ENCODE measurements at regions not wholly inside any gene's neighbourhood (a gene's known extent, or its start where the extent isn't known, plus 50 kb on each side); places are given as distances from the start of the nearest gene placed in this dataset.
"Not testable (repeated sequence)": the region's sequence is repeated elsewhere in the genome, so short reads cannot be mapped to it uniquely, and the experiment has no call there.

- H3K79me2 ChIP-seq (ENCODE audit: insufficient read depth, low read length): no peaks in the 10 kb centered on the region
- H3K4me3 ChIP-seq (replicated peaks in 1 of 3; ENCODE audit: low read depth in 2 of 3, low read length in 3 of 3): no peak overlapping the region
- Mint-ChIP-seq H3K27me3 (ENCODE audit: low read depth in 3 of 3) (no peaks in the 10 kb centered on the region), H3K36me3 (no peaks in the 10 kb centered on the region), H3K27ac (no peak overlapping the region), H3K9me3 (peaks cover 0 to 9% (median 5%) of the 10 kb centered on the region in 7 donors), H3K4me1 (no peaks in the 10 kb centered on the region), H3K4me3 (no peak overlapping the region)
- WGBS (ENCODE audit: insufficient coverage): 86% methylated on average over 2 of the region's 5 CpGs
- no peak overlapping the region for H3K27ac ChIP-seq (ENCODE audit: low read depth in 1 of 2, low read length in 2 of 2)
- intact Hi-C loops (cut with micrococcal nuclease): no loop called here
- H3K36me3 ChIP-seq (replicated peaks in 1 of 2; ENCODE audit: control insufficient read depth in 1 of 2, insufficient read depth in 2 of 2, low read length in 2 of 2): no peaks in the 10 kb centered on the region
- H3K4me2 ChIP-seq (replicated peaks; ENCODE audit: extremely low read depth, low read length, poor library complexity, severe bottlenecking): no peak overlapping the region
- H3K4me1 ChIP-seq (ENCODE audit: control insufficient read depth in 1 of 2, insufficient read depth in 2 of 2, low read length in 2 of 2): no peaks in the 10 kb centered on the region
- H3K27me3 ChIP-seq (ENCODE audit: control insufficient read depth in 2 of 2, insufficient read depth in 2 of 2, low read length in 2 of 2): no peaks in the 10 kb centered on the region
- no peak overlapping the region for H2AFZ ChIP-seq (ENCODE audit: insufficient read depth, low read depth, low read length, poor library complexity, severe bottlenecking)
- no peaks in the 10 kb centered on the region for H4K20me1 ChIP-seq (ENCODE audit: insufficient read depth, low read length)
- H3K9me3 ChIP-seq (replicated peaks in 1 of 2; ENCODE audit: control insufficient read depth in 1 of 2, insufficient read depth in 1 of 2, low read length in 2 of 2): peaks cover 0 to 2% of the 10 kb centered on the region in 2 donors
- no peak for TF ChIP-seq CTCF (IDR thresholded peaks at IDR 0.05)
- DNase-seq: no peak
- no peak overlapping the region for H3K9ac ChIP-seq (ENCODE audit: insufficient read depth, low read length, poor library complexity, severe bottlenecking)
Observed at GRCh38 chr14:83184531-83184930, 1650.9 kb upstream of the SEL1L start.

- H3K36me3 Mint-ChIP-seq; H3K27me3 Mint-ChIP-seq (ENCODE audit: low read depth in 3 of 3); H2AFZ ChIP-seq (ENCODE audit: insufficient read depth, low read depth, low read length, poor library complexity, severe bottlenecking); H3K4me3 ChIP-seq (replicated peaks in 1 of 3; ENCODE audit: low read depth in 2 of 3, low read length in 3 of 3); H4K20me1 ChIP-seq (ENCODE audit: insufficient read depth, low read length); H3K79me2 ChIP-seq (ENCODE audit: insufficient read depth, low read length); H3K4me3 Mint-ChIP-seq; H3K4me1 ChIP-seq (ENCODE audit: control insufficient read depth in 1 of 2, insufficient read depth in 2 of 2, low read length in 2 of 2); H3K9ac ChIP-seq (ENCODE audit: insufficient read depth, low read length, poor library complexity, severe bottlenecking); H3K4me1 Mint-ChIP-seq; H3K27me3 ChIP-seq (ENCODE audit: control insufficient read depth in 2 of 2, insufficient read depth in 2 of 2, low read length in 2 of 2); DNase-seq; H3K27ac Mint-ChIP-seq; H3K27ac ChIP-seq (ENCODE audit: low read depth in 1 of 2, low read length in 2 of 2); H3K4me2 ChIP-seq (replicated peaks; ENCODE audit: extremely low read depth, low read length, poor library complexity, severe bottlenecking); intact Hi-C loops (cut with micrococcal nuclease); H3K36me3 ChIP-seq (replicated peaks in 1 of 2; ENCODE audit: control insufficient read depth in 1 of 2, insufficient read depth in 2 of 2, low read length in 2 of 2): not testable (repeated sequence)
- peaks cover 0 to 14% of the 10 kb centered on the region in 2 donors for H3K9me3 ChIP-seq (replicated peaks in 1 of 2; ENCODE audit: control insufficient read depth in 1 of 2, insufficient read depth in 1 of 2, low read length in 2 of 2)
- H3K9me3 Mint-ChIP-seq: peaks cover 0 to 15% (median 12%) of the 10 kb centered on the region in 7 donors
Observed at GRCh38 chr14:83188311-83188710, 1654.7 kb upstream of the SEL1L start.

Data from CD14-positive monocyte (primary cell).